HUDEP-2 (cell line): ENCODE measurements at regions not wholly inside any gene's neighbourhood (a gene's known extent, or its start where the extent isn't known, plus 50 kb on each side); places are given as distances from the start of the nearest gene placed in this dataset.

Source experiments
- DNase-seq, 76 experiments: peaks; one replicate each; lab custom pipeline; 2025; ENCODE audit not compliant: unreplicated experiment in 76 of 76; lab: John Stamatoyannopoulos, UW

GRCh38 chr5:68405784-68406743 lies 190.5 kb downstream of the PIK3R1 start:
- peak in 24 of 76 experiments; percentile 2 to 67 (median 20) for DNase-seq

DNA sequence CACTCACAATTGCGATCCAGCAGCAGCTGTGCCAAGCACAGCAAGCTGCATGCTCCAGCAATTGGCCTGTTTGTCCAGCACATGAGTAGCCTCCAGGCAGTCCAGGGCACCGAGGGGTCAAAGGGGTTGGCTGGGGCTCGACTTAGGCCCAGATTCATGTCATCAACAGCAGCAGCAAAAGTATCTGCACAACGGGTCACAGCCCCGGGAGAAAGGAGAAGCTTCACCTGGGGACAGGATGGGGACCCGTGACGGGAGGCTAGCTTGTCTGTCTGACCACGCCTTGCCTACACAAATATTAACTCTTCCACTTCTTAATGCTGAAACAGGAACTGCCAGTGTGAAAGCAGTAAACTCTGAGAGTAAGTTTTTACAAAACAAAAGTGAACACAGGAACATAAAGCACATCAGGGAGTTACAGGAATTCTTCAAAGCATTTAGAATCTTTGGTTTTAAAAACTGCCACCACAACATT lies 191.2 kb downstream of the PIK3R1 start:
- peak in 1 of 76 experiments; percentile 48 for DNase-seq

GRCh38 chr5:68407311-68408239 lies 192.0 kb downstream of the PIK3R1 start:
- DNase-seq, result no peak

GRCh38 chr5:68408345-68408871 lies 192.9 kb downstream of the PIK3R1 start:
- DNase-seq, result peak in 1 of 76 experiments; percentile 6

- no peak for DNase-seq
Observed at GRCh38 chr5:68409259-68409658, 193.7 kb downstream of the PIK3R1 start.

DNA sequence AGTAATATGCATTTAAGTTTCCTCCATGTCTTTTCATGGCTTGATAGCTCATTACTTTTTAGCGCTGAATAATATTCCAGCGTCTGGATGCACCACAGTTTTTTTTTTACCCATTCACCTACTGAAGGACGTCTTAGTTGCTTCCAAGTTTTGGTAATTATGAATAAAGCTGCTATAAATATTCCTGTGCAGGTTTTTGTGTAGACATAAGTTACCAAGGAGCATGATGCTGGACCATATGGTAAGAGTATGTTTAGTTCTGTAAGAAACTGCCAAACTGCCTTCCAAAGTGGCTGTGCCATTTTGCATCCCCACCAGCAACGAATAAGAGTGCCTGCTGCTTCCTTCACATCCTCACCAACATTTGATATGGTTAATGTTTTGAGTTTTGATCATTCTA lies 195.6 kb downstream of the PIK3R1 start:
- DNase-seq, result no peak

- peak in 20 of 76 experiments; percentile 4 to 49 (median 17) for DNase-seq
Observed at GRCh38 chr5:68415177-68416085, 199.9 kb downstream of the PIK3R1 start.

DNA sequence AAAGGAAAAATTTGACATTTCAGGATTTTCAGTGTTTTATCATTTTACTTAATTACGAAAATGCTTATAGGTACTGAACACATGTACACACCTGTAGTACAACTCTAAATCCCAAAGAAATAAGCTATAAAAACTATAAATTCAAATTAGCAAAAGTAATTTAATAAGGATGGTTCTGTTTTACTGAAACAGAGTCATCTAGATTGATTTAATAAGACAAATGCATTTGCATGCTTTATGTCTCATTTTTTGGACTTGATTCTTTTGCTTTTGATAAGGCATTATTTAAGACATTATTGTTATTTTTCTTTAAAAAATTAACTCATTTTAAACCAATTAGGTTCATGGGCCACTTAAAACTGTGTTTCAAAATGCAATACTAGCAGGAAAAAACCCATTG lies 201.2 kb downstream of the PIK3R1 start:
- DNase-seq, result no peak

GRCh38 chr5:68418201-68418600 lies 202.6 kb downstream of the PIK3R1 start:
- DNase-seq, result no peak

GRCh38 chr5:68418680-68419079 lies 203.1 kb downstream of the PIK3R1 start:
- DNase-seq, result no peak

GRCh38 chr5:68419081-68419636 lies 203.6 kb downstream of the PIK3R1 start:
- DNase-seq, result no peak

- peak in 51 of 76 experiments; percentile 6 to 82 (median 36) for DNase-seq
Observed at GRCh38 chr5:68419637-68420452, 204.3 kb downstream of the PIK3R1 start.

GRCh38 chr5:68420476-68421344 lies 205.2 kb downstream of the PIK3R1 start:
- DNase-seq, result peak; percentile 9 to 99 (median 96)

- DNase-seq, result no peak
Observed at GRCh38 chr5:68421485-68422220, 206.1 kb downstream of the PIK3R1 start.

DNA sequence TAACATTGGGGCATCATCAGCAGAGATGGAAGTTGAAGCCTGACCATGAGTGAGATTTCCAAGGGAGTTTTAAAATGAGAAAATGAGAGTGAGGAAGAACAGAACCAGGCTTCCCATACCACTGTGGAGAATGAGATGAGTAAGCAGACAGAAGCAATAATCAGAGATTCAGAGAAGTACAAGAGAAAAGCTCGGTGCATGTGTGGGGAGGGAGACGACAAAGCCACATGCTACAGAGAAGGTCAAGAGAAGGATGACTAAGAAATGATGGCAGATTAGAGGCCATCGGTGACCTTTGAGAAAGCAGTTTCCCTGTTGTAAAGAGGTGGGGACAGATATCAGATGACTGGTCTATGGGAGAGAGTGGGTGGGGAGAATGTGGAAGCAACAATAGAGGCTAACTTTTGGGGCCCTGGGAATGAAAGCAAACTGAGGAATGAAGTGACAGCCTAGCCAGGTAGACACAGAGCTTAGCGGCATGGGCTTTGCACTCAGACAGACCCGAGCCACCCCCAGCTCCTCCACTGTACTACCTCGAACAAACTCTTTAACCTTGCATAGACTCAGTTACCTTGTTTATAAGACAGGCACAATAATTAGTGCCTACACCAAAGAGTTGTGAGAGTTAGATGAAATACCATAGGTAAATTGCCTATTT lies 207.7 kb downstream of the PIK3R1 start:
- DNase-seq, result peak in 34 of 76 experiments; percentile 7 to 74 (median 27)

GRCh38 chr5:68424799-68425537 lies 209.4 kb downstream of the PIK3R1 start:
- peak in 8 of 76 experiments; percentile 5 to 21 (median 12) for DNase-seq
